ENCODE measurements at regions not wholly inside any gene's neighbourhood (a gene's known extent, or its start where the extent isn't known, plus 50 kb on each side); places are given as distances from the start of the nearest gene placed in this dataset.

DNA sequence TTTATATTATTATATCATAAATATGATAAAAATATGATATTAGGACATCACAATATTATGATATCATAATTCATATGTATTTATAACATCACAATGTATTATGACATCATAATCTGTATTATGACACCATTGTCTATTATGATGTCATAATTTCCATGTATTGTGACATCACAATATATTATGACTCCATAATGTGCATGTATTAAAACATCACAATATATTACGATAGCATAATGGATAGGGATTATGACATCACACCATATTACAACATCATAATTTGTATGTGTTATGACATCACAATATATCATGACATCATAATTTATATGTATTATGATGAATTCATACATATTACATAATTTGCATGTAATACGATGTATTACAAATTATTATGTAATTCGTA, 1755.9 kb downstream of the TP53TG3F start:
- TF ChIP-seq, protein P1, sequence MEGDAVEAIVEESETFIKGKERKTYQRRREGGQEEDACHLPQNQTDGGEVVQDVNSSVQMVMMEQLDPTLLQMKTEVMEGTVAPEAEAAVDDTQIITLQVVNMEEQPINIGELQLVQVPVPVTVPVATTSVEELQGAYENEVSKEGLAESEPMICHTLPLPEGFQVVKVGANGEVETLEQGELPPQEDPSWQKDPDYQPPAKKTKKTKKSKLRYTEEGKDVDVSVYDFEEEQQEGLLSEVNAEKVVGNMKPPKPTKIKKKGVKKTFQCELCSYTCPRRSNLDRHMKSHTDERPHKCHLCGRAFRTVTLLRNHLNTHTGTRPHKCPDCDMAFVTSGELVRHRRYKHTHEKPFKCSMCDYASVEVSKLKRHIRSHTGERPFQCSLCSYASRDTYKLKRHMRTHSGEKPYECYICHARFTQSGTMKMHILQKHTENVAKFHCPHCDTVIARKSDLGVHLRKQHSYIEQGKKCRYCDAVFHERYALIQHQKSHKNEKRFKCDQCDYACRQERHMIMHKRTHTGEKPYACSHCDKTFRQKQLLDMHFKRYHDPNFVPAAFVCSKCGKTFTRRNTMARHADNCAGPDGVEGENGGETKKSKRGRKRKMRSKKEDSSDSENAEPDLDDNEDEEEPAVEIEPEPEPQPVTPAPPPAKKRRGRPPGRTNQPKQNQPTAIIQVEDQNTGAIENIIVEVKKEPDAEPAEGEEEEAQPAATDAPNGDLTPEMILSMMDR (IDR thresholded peaks at IDR 0.05), result no peak
- TF ChIP-seq EZH2 (IDR thresholded peaks at IDR 0.05; ENCODE audit: borderline replicate concordance, insufficient read depth, low read depth, low read length, poor library complexity, severe bottlenecking), result no peak

Data from B cell (primary cell).